Islet precursor cell (in vitro differentiated cells): ENCODE measurements at regions not wholly inside any gene's neighbourhood (a gene's known extent, or its start where the extent isn't known, plus 50 kb on each side); places are given as distances from the start of the nearest gene placed in this dataset.
"Not testable (repeated sequence)": the region's sequence is repeated elsewhere in the genome, so short reads cannot be mapped to it uniquely, and the experiment has no call there.

Source experiments
- DNase-seq: peaks from one replicate; pipeline ENCODE4 v3.0.0-alpha.2; 2018

GRCh38 chr11:29482510-29482909 lies 534.3 kb downstream of the KCNA4 start:
- DNase-seq: peak; percentile 52

GRCh38 chr11:29481738-29482137 lies 535.1 kb downstream of the KCNA4 start:
- no peak for DNase-seq

GRCh38 chr11:29480981-29481380 lies 535.8 kb downstream of the KCNA4 start:
- DNase-seq: no peak

GRCh38 chr11:29458252-29458651 lies 558.6 kb downstream of the KCNA4 start:
- DNase-seq: no peak

GRCh38 chr11:29452146-29452545 lies 564.7 kb downstream of the KCNA4 start:
- DNase-seq: no peak

- DNase-seq: no peak
Measured at GRCh38 chr11:29449281-29450074, 567.4 kb downstream of the KCNA4 start.

- DNase-seq: no peak
Measured at GRCh38 chr11:29448246-29448877, 568.5 kb downstream of the KCNA4 start.

GRCh38 chr11:29447821-29448220 lies 569.0 kb downstream of the KCNA4 start:
- no peak for DNase-seq

GRCh38 chr11:29446132-29446531 lies 570.7 kb downstream of the KCNA4 start:
- DNase-seq: no peak

GRCh38 chr11:29445191-29445590 lies 571.6 kb downstream of the KCNA4 start:
- not testable (repeated sequence) for DNase-seq

- DNase-seq: no peak
Measured at GRCh38 chr11:29438815-29439214, 578.0 kb downstream of the KCNA4 start.

- DNase-seq: no peak
Measured at GRCh38 chr11:29435421-29435820, 581.4 kb downstream of the KCNA4 start.

GRCh38 chr11:29432719-29433325 lies 584.0 kb downstream of the KCNA4 start:
- DNase-seq: no peak

GRCh38 chr11:29405305-29405704 lies 611.5 kb downstream of the KCNA4 start:
- DNase-seq: no peak

- no peak for DNase-seq
Measured at GRCh38 chr11:29395555-29396072, 621.2 kb downstream of the KCNA4 start.

GRCh38 chr11:29389793-29390192 lies 627.0 kb downstream of the KCNA4 start:
- no peak for DNase-seq

GRCh38 chr11:29373725-29374124 lies 643.1 kb downstream of the KCNA4 start:
- no peak for DNase-seq

- DNase-seq: no peak
Measured at GRCh38 chr11:29368126-29368525, 648.7 kb downstream of the KCNA4 start.

GRCh38 chr11:29364006-29364405 lies 652.8 kb downstream of the KCNA4 start:
- no peak for DNase-seq

- no peak for DNase-seq
Measured at GRCh38 chr11:29361369-29361768, 655.5 kb downstream of the KCNA4 start.

GRCh38 chr11:29353833-29354232 lies 663.0 kb downstream of the KCNA4 start:
- DNase-seq: no peak

- no peak for DNase-seq
Measured at GRCh38 chr11:29352273-29352795, 664.5 kb downstream of the KCNA4 start.

GRCh38 chr11:29351301-29351873 lies 665.4 kb downstream of the KCNA4 start:
- no peak for DNase-seq
